Muscle of leg (tissue), 3 donors: ENCODE measurements at regions not wholly inside any gene's neighbourhood (a gene's known extent, or its start where the extent isn't known, plus 50 kb on each side); places are given as distances from the start of the nearest gene placed in this dataset.
"Not testable (repeated sequence)": the region's sequence is repeated elsewhere in the genome, so short reads cannot be mapped to it uniquely, and the experiment has no call there.

ENCODE experiments used
- DNase-seq: peaks from one replicate; pipeline ENCODE4 v3.0.0; 2013
- H3K27ac ChIP-seq: one replicate; pipeline ENCODE4 v1.5.1; 2013; ENCODE audit warnings: mild to moderate bottlenecking, low read length, control low read depth
- H3K27me3 ChIP-seq: one replicate; pipeline ENCODE4 v1.6.1; 2013; ENCODE audit warnings: low read length; ENCODE audit not compliant: control insufficient read depth, insufficient read depth
- H3K36me3 ChIP-seq: one replicate; pipeline ENCODE4 v1.6.1; 2013; ENCODE audit warnings: low read length; ENCODE audit not compliant: control insufficient read depth, insufficient read depth
- H3K4me1 ChIP-seq: one replicate; pipeline ENCODE4 v1.6.1; 2013; ENCODE audit warnings: low read length; ENCODE audit not compliant: control insufficient read depth, insufficient read depth
- H3K4me3 ChIP-seq: one replicate; pipeline ENCODE4 v1.5.1; 2013; ENCODE audit warnings: low read length, control low read depth
- H3K9me3 ChIP-seq: replicated peaks from 2 replicates; pipeline ENCODE4 v1.6.1; 2013; ENCODE audit warnings: low read depth, low read length; ENCODE audit not compliant: control insufficient read depth
- WGBS: methylation state at CpG from one replicate; pipeline ENCODE4 v1.1.5; 2013; ENCODE audit warnings: missing lambda C conversion rate; ENCODE audit not compliant: insufficient coverage; 5-methylcytosine and 5-hydroxymethylcytosine counted together

GRCh38 chr22:48424661-48425060 is 1403.0 kb downstream of the BRD1 start:
- H3K27me3 ChIP-seq = peaks cover 2% of the 10 kb centered on the region
- no peaks in the 10 kb centered on the region for H3K4me1 ChIP-seq
- no peaks in the 10 kb centered on the region for H3K9me3 ChIP-seq
- H3K36me3 ChIP-seq = no peaks in the 10 kb centered on the region
- WGBS = 74% methylated on average over 4 of the region's 5 CpGs
- H3K4me3 ChIP-seq = no peak overlapping the region
- no peak overlapping the region for H3K27ac ChIP-seq
- no peak for DNase-seq

- H3K27me3 ChIP-seq = peaks cover 2% of the 10 kb centered on the region
- WGBS = 75% methylated on average over 18 of the region's 18 CpGs
- no peaks in the 10 kb centered on the region for H3K4me1 ChIP-seq
- no peaks in the 10 kb centered on the region for H3K36me3 ChIP-seq
- H3K27ac ChIP-seq = no peak overlapping the region
- no peak for DNase-seq
- H3K9me3 ChIP-seq = no peaks in the 10 kb centered on the region
- H3K4me3 ChIP-seq = no peak overlapping the region
Observed at GRCh38 chr22:48424201-48424627, 1403.5 kb downstream of the BRD1 start.

- WGBS = 60% methylated on average over 4 of the region's 8 CpGs
- H3K27ac ChIP-seq = no peak overlapping the region
- peak; percentile 24 for DNase-seq
- no peak overlapping the region for H3K4me3 ChIP-seq
- no peaks in the 10 kb centered on the region for H3K36me3 ChIP-seq
- H3K27me3 ChIP-seq = peaks cover 2% of the 10 kb centered on the region
- no peaks in the 10 kb centered on the region for H3K9me3 ChIP-seq
- no peaks in the 10 kb centered on the region for H3K4me1 ChIP-seq
Observed at GRCh38 chr22:48423481-48423911, 1404.2 kb downstream of the BRD1 start.

- DNase-seq = no peak
- Histone ChIP-seq H3K27me3 (peaks cover 2% of the 10 kb centered on the region), H3K4me1 (no peaks in the 10 kb centered on the region), H3K36me3 (no peaks in the 10 kb centered on the region), H3K9me3 (no peaks in the 10 kb centered on the region), H3K4me3 (no peak overlapping the region), H3K27ac (no peak overlapping the region)
- 60% methylated on average over 1 of the region's 7 CpGs for WGBS
Observed at GRCh38 chr22:48422900-48423480, 1404.7 kb downstream of the BRD1 start.

- WGBS = 83% methylated on average over 10 of the region's 10 CpGs
- Histone ChIP-seq H3K9me3 (no peaks in the 10 kb centered on the region), H3K4me1 (no peaks in the 10 kb centered on the region), H3K36me3 (no peaks in the 10 kb centered on the region), H3K27ac (no peak overlapping the region), H3K4me3 (no peak overlapping the region), H3K27me3 (peaks cover 6% of the 10 kb centered on the region)
- no peak for DNase-seq
Observed at GRCh38 chr22:48418831-48419230, 1408.8 kb downstream of the BRD1 start.

GRCh38 chr22:48417225-48418070 is 1410.2 kb downstream of the BRD1 start:
- H3K27ac ChIP-seq = no peak overlapping the region
- 64% methylated on average over 21 of the region's 24 CpGs for WGBS
- no peaks in the 10 kb centered on the region for H3K9me3 ChIP-seq
- H3K27me3 ChIP-seq = peaks cover 4% of the 10 kb centered on the region
- H3K4me1 ChIP-seq = no peaks in the 10 kb centered on the region
- no peak overlapping the region for H3K4me3 ChIP-seq
- no peak for DNase-seq
- H3K36me3 ChIP-seq = no peaks in the 10 kb centered on the region

- no peaks in the 10 kb centered on the region for H3K36me3 ChIP-seq
- no peaks in the 10 kb centered on the region for H3K4me1 ChIP-seq
- H3K27ac ChIP-seq = no peak overlapping the region
- WGBS = 26% methylated on average over 11 of the region's 16 CpGs
- peaks cover 4% of the 10 kb centered on the region for H3K27me3 ChIP-seq
- DNase-seq = peak; percentile 36
- H3K9me3 ChIP-seq = no peaks in the 10 kb centered on the region
- no peak overlapping the region for H3K4me3 ChIP-seq
Observed at GRCh38 chr22:48416396-48417224, 1411.1 kb downstream of the BRD1 start.

GRCh38 chr22:48415520-48415919 is 1412.2 kb downstream of the BRD1 start:
- H3K27me3 ChIP-seq = peaks cover 7% of the 10 kb centered on the region
- H3K36me3 ChIP-seq = no peaks in the 10 kb centered on the region
- no peaks in the 10 kb centered on the region for H3K4me1 ChIP-seq
- H3K9me3 ChIP-seq = no peaks in the 10 kb centered on the region
- H3K4me3 ChIP-seq = no peak overlapping the region
- WGBS = 74% methylated on average over 7 of the region's 14 CpGs
- no peak overlapping the region for H3K27ac ChIP-seq
- DNase-seq = no peak

- whole genome bisulfite sequencing = 90% methylated on average over 3 of the region's 3 CpGs
- Histone ChIP-seq H3K4me1 (no peaks in the 10 kb centered on the region), H3K27me3 (peaks cover 8% of the 10 kb centered on the region), H3K4me3 (no peak overlapping the region), H3K27ac (no peak overlapping the region), H3K9me3 (no peaks in the 10 kb centered on the region), H3K36me3 (no peaks in the 10 kb centered on the region)
- DNase-seq = no peak
Observed at GRCh38 chr22:48414651-48415050, 1413.0 kb downstream of the BRD1 start.

- H3K4me3 ChIP-seq, H3K27ac ChIP-seq, H3K27me3 ChIP-seq, DNase-seq, H3K9me3 ChIP-seq, H3K36me3 ChIP-seq, H3K4me1 ChIP-seq: not testable (repeated sequence)
- WGBS = 75% methylated on average over 4 of the region's 17 CpGs
Observed at GRCh38 chr22:48412931-48413330, 1414.7 kb downstream of the BRD1 start.
